ENCODE measurements at regions not wholly inside any gene's neighbourhood (a gene's known extent, or its start where the extent isn't known, plus 50 kb on each side); places are given as distances from the start of the nearest gene placed in this dataset.

DNA sequence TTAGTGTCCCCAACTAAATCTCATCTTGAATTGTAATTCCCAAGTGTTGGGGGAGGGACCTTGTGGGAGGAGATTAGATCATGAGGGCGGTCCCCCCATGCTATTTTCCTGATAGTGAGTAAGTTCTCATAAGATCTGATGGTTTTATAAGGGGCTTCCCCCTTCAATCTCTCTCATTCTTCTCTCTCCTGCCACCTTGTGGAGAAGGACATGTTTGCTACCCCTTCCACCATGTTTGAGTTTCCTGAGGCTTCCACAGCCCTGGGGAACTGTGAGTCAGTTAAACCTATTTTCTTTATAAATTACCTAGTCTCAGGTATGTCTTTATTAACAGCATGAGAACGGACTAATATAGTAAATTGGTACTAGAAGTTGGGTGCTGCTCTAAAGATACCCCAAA is 365.6 kb downstream of the ANKRD7 start:
- H3K36me3 ChIP-seq (replicated peaks), result no peaks in the 10 kb centered on the region
- H3K4me3 ChIP-seq (ENCODE audit: low read depth, low read length), result no peak overlapping the region
- in situ Hi-C loops (cut with HindIII; ENCODE audit: low pct_ligation_motif_present, low sequenced_read_pairs), result no loop called here
- H3K27ac ChIP-seq, result no peak overlapping the region
- TF ChIP-seq, protein P1, sequence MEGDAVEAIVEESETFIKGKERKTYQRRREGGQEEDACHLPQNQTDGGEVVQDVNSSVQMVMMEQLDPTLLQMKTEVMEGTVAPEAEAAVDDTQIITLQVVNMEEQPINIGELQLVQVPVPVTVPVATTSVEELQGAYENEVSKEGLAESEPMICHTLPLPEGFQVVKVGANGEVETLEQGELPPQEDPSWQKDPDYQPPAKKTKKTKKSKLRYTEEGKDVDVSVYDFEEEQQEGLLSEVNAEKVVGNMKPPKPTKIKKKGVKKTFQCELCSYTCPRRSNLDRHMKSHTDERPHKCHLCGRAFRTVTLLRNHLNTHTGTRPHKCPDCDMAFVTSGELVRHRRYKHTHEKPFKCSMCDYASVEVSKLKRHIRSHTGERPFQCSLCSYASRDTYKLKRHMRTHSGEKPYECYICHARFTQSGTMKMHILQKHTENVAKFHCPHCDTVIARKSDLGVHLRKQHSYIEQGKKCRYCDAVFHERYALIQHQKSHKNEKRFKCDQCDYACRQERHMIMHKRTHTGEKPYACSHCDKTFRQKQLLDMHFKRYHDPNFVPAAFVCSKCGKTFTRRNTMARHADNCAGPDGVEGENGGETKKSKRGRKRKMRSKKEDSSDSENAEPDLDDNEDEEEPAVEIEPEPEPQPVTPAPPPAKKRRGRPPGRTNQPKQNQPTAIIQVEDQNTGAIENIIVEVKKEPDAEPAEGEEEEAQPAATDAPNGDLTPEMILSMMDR (IDR thresholded peaks at IDR 0.05; ENCODE audit: low read depth, low read length, missing control alignments), result peak; percentile 44
- DNase-seq, result peak; percentile 7
- no peaks in the 10 kb centered on the region for H3K27me3 ChIP-seq (replicated peaks)

- in situ Hi-C loops (cut with HindIII; ENCODE audit: low pct_ligation_motif_present, low sequenced_read_pairs), result no loop called here
- Histone ChIP-seq H3K36me3 (replicated peaks) (no peaks in the 10 kb centered on the region), H3K27ac (no peak overlapping the region), H3K27me3 (replicated peaks) (no peaks in the 10 kb centered on the region), H3K4me3 (ENCODE audit: low read depth, low read length) (no peak overlapping the region)
- DNase-seq, result no peak
- TF ChIP-seq, protein P1 (IDR thresholded peaks at IDR 0.05; ENCODE audit: low read depth, low read length, missing control alignments), result no peak
Measured at GRCh38 chr7:118602090-118602489, 377.6 kb downstream of the ANKRD7 start.

DNA sequence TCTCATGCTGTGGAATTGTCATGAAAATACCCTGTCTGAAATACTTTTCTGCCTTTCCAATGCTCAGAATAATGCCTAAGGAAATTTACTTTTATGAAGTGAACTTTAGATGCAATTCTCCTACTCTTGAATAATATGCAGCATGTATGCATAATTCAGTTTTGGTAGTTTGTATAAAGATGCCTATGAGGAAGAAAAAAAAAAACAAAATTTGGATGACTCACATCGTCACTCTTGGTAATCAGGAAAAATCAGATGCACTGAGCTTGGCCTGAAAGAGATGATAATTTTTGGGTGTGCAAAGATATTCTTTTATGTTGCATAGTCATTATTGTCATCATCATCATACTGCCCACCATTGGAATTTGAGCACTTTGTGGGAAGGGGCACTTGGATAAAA is 382.1 kb downstream of the ANKRD7 start:
- in situ Hi-C loops (cut with HindIII; ENCODE audit: low pct_ligation_motif_present, low sequenced_read_pairs), result no loop called here
- no peak overlapping the region for H3K4me3 ChIP-seq (ENCODE audit: low read depth, low read length)
- TF ChIP-seq, protein P1 (IDR thresholded peaks at IDR 0.05; ENCODE audit: low read depth, low read length, missing control alignments), result no peak
- no peak for DNase-seq
- no peaks in the 10 kb centered on the region for H3K27me3 ChIP-seq (replicated peaks)
- no peak overlapping the region for H3K27ac ChIP-seq
- H3K36me3 ChIP-seq (replicated peaks), result no peaks in the 10 kb centered on the region

DNA sequence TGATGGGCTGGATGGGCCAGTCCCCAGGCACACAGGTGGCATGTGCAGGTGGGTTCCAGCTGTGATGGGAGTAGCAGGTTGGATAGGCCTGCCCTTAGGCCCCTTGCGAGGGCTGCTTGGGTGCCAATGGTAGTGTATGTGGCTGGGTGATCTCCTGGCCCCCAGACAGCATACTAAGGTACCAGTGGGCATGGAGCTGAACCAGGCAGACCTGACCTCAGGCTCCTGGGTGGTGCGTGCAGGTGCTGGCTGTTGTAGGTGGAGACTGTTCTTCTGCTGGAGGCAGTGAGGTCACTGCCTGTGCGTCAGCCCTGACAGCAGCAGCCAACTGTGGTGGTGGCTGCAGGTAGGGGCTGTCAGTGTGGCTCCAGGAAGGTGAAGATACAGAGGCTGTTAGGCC is 384.7 kb downstream of the ANKRD7 start:
- in situ Hi-C loops (cut with HindIII; ENCODE audit: low pct_ligation_motif_present, low sequenced_read_pairs), result no loop called here
- no peak overlapping the region for H3K4me3 ChIP-seq (ENCODE audit: low read depth, low read length)
- H3K36me3 ChIP-seq (replicated peaks), result no peaks in the 10 kb centered on the region
- no peak for DNase-seq
- TF ChIP-seq, protein P1 (IDR thresholded peaks at IDR 0.05; ENCODE audit: low read depth, low read length, missing control alignments), result no peak
- no peaks in the 10 kb centered on the region for H3K27me3 ChIP-seq (replicated peaks)
- H3K27ac ChIP-seq, result no peak overlapping the region

DNA sequence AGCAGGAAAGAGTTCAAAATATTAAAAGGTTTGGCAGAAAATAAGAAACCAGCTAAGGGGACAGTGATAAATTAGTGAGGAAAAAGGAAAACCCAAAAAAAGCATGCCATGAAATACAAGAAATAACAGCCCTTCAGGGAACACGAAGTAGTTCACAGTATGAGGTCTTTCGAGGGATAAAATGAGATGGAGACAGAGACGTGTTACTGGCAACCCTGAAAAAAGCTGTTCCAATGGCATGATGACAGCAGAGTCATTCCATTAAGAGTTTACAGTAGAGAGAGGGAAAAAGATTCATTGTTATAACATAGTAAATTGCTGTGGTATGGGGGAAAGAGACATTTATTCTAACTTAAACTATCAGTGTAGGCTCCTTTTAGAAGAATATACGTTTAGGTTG is 391.2 kb downstream of the ANKRD7 start:
- TF ChIP-seq, protein P1 (IDR thresholded peaks at IDR 0.05; ENCODE audit: low read depth, low read length, missing control alignments), result no peak
- Histone ChIP-seq H3K4me3 (ENCODE audit: low read depth, low read length) (no peak overlapping the region), H3K36me3 (replicated peaks) (no peaks in the 10 kb centered on the region), H3K27me3 (replicated peaks) (no peaks in the 10 kb centered on the region), H3K27ac (no peak overlapping the region)
- no peak for DNase-seq
- in situ Hi-C loops (cut with HindIII; ENCODE audit: low pct_ligation_motif_present, low sequenced_read_pairs), result no loop called here

- Histone ChIP-seq H3K27me3 (replicated peaks) (no peaks in the 10 kb centered on the region), H3K36me3 (replicated peaks) (no peaks in the 10 kb centered on the region), H3K27ac (no peak overlapping the region), H3K4me3 (ENCODE audit: low read depth, low read length) (no peak overlapping the region)
- in situ Hi-C loops (cut with HindIII; ENCODE audit: low pct_ligation_motif_present, low sequenced_read_pairs), result no loop called here
- no peak for DNase-seq
- TF ChIP-seq, protein P1 (IDR thresholded peaks at IDR 0.05; ENCODE audit: low read depth, low read length, missing control alignments), result no peak
Measured at GRCh38 chr7:118621810-118622360, 397.4 kb downstream of the ANKRD7 start.

Data from brain microvascular endothelial cell (primary cell).